H9 (cell line): ENCODE measurements at regions not wholly inside any gene's neighbourhood (a gene's known extent, or its start where the extent isn't known, plus 50 kb on each side); places are given as distances from the start of the nearest gene placed in this dataset.
A peak's percentile ranks its signal among the peaks of the same experiment; 100 is the strongest.

Experiments used
- DNase-seq: peaks from one replicate; pipeline ENCODE4 v3.0.0-alpha.2; 2017
- H2AFZ ChIP-seq: one replicate; pipeline ENCODE4 v1.6.1; 2013; ENCODE audit warnings: mild to moderate bottlenecking, low read length, control low read depth, moderate library complexity
- H2AK5ac ChIP-seq: 2 replicates; pipeline ENCODE4 v1.6.1; 2013; ENCODE audit warnings: low read length, control low read depth, mixed read lengths; ENCODE audit not compliant: insufficient read length
- H2BK120ac ChIP-seq: one replicate; pipeline ENCODE4 v1.6.1; 2013; ENCODE audit warnings: low read depth, mild to moderate bottlenecking, low read length, control low read depth, inconsistent platforms; ENCODE audit not compliant: poor library complexity, severe bottlenecking
- H2BK12ac ChIP-seq: 2 replicates; pipeline ENCODE4 v1.6.1; 2013; ENCODE audit warnings: low read length, control low read depth, mixed read lengths, low read depth; ENCODE audit not compliant: insufficient read length
- H2BK15ac ChIP-seq: 2 replicates; pipeline ENCODE4 v1.6.1; 2013; ENCODE audit warnings: low read depth, low read length, control low read depth
- H2BK20ac ChIP-seq: one replicate; pipeline ENCODE4 v1.6.1; 2013; ENCODE audit warnings: low read depth, mild to moderate bottlenecking, low read length, control low read depth, inconsistent platforms; ENCODE audit not compliant: poor library complexity, severe bottlenecking
- H2BK5ac ChIP-seq: 2 replicates; pipeline ENCODE4 v1.6.1; 2013; ENCODE audit warnings: low read length, control low read depth, mixed read lengths; ENCODE audit not compliant: insufficient read length
- H3K14ac ChIP-seq: 2 replicates; pipeline ENCODE4 v1.6.1; 2013; ENCODE audit warnings: low read length, control low read depth; ENCODE audit not compliant: insufficient read depth
- H3K18ac ChIP-seq: 2 replicates; pipeline ENCODE4 v1.6.1; 2013; ENCODE audit warnings: low read depth, mild to moderate bottlenecking, mixed read lengths, low read length, control low read depth; ENCODE audit not compliant: insufficient read length
- H3K23ac ChIP-seq: 2 replicates; pipeline ENCODE4 v1.6.1; 2013; ENCODE audit warnings: low read length, control low read depth, mixed read lengths, low read depth; ENCODE audit not compliant: insufficient read length
- H3K23me2 ChIP-seq: 2 replicates; pipeline ENCODE4 v1.6.1; 2013; ENCODE audit warnings: low read depth, mild to moderate bottlenecking, mixed read lengths, low read length, control low read depth; ENCODE audit not compliant: insufficient read length, poor library complexity, severe bottlenecking
- H3K27ac ChIP-seq: 2 replicates; pipeline ENCODE4 v1.5.1; 2013; ENCODE audit warnings: low read length, control low read depth, mixed read lengths, low read depth; ENCODE audit not compliant: insufficient read length
- H3K27me3 ChIP-seq: 2 replicates; pipeline ENCODE4 v1.6.1; 2013; ENCODE audit warnings: low read length, control low read depth, inconsistent platforms; ENCODE audit not compliant: insufficient read depth
- H3K4ac ChIP-seq: 2 replicates; pipeline ENCODE4 v1.6.1; 2013; ENCODE audit warnings: low read depth, mild to moderate bottlenecking, control low read depth, inconsistent platforms, low read length, moderate library complexity
- H3K4me1 ChIP-seq: 2 replicates; pipeline ENCODE4 v1.6.1; 2013; ENCODE audit warnings: low read length, control low read depth, inconsistent platforms; ENCODE audit not compliant: insufficient read depth
- H3K4me2 ChIP-seq: 2 replicates; pipeline ENCODE4 v1.6.1; 2013; ENCODE audit warnings: low read length, control low read depth, mixed read lengths; ENCODE audit not compliant: insufficient read length, insufficient read depth
- H3K56ac ChIP-seq: 2 replicates; pipeline ENCODE4 v1.6.1; 2013; ENCODE audit warnings: low read depth, mild to moderate bottlenecking, mixed read lengths, low read length, control low read depth; ENCODE audit not compliant: insufficient read length
- H3K79me1 ChIP-seq: 2 replicates; pipeline ENCODE4 v1.6.1; 2013; ENCODE audit warnings: low read depth, mild to moderate bottlenecking, moderate library complexity, low read length, control low read depth, inconsistent platforms; ENCODE audit not compliant: insufficient read depth, poor library complexity, severe bottlenecking
- H3K79me2 ChIP-seq: 2 replicates; pipeline ENCODE4 v1.6.1; 2013; ENCODE audit warnings: low read length, control low read depth, inconsistent platforms; ENCODE audit not compliant: insufficient read depth
- H3K9ac ChIP-seq: 2 replicates; pipeline ENCODE4 v1.6.1; 2013; ENCODE audit warnings: low read length, control low read depth, mixed read lengths; ENCODE audit not compliant: insufficient read length; ENCODE audit errors: extremely low read depth
- H3K9me3 ChIP-seq: one replicate; pipeline ENCODE4 v1.6.1; 2013; ENCODE audit warnings: low read depth, low read length, inconsistent platforms; ENCODE audit not compliant: control insufficient read depth
- H3T11ph ChIP-seq: one replicate; pipeline ENCODE4 v1.6.1; 2013; ENCODE audit warnings: mild to moderate bottlenecking, low read length, control low read depth, inconsistent platforms
- H4K20me1 ChIP-seq: one replicate; pipeline ENCODE4 v1.6.1; 2013; ENCODE audit not compliant: control insufficient read depth, insufficient read length, insufficient read depth
- H4K5ac ChIP-seq: 2 replicates; pipeline ENCODE4 v1.6.1; 2013; ENCODE audit warnings: low read depth, mild to moderate bottlenecking, mixed read lengths, low read length, control low read depth; ENCODE audit not compliant: insufficient read length
- H4K8ac ChIP-seq: replicated peaks from 2 replicates; pipeline ENCODE4 v1.6.1; 2013; ENCODE audit warnings: low read length, control low read depth, mixed read lengths, low read depth; ENCODE audit not compliant: insufficient read length
- H4K91ac ChIP-seq: 2 replicates; pipeline ENCODE4 v1.6.1; 2013; ENCODE audit warnings: low read depth, mild to moderate bottlenecking, moderate library complexity, mixed read lengths, low read length, control low read depth; ENCODE audit not compliant: insufficient read length
- H3K27ac Mint-ChIP-seq, 3 experiments: 2 replicates in 2 of 3; 3 replicates in 1 of 3; pipeline ENCODE4 v1.8.0; 2020 to 2021; ENCODE audit warnings: mixed read lengths in 3 of 3, mild to moderate bottlenecking in 1 of 3, moderate library complexity in 1 of 3
- H3K27me3 Mint-ChIP-seq: 2 replicates; pipeline ENCODE4 v1.8.0; 2021; ENCODE audit warnings: low read depth, mild to moderate bottlenecking, moderate library complexity, mixed read lengths
- H3K36me3 Mint-ChIP-seq, 3 experiments: 2 replicates in 2 of 3; 3 replicates in 1 of 3; pipeline ENCODE4 v1.8.0; 2020 to 2021; ENCODE audit warnings: low read depth in 3 of 3, mixed read lengths in 3 of 3; ENCODE audit not compliant: insufficient read depth in 1 of 3
- H3K4me1 Mint-ChIP-seq, 2 experiments: 2 replicates each; pipeline ENCODE4 v1.8.0; 2020; ENCODE audit warnings: mixed read lengths in 2 of 2
- H3K4me3 Mint-ChIP-seq, 2 experiments: 2 replicates in 1 of 2; 3 replicates in 1 of 2; pipeline ENCODE4 v1.8.0; 2020 to 2021; ENCODE audit warnings: mild to moderate bottlenecking in 2 of 2, mixed read lengths in 2 of 2, moderate library complexity in 1 of 2
- H3K9me3 Mint-ChIP-seq, 2 experiments: 2 replicates in 1 of 2; 3 replicates in 1 of 2; pipeline ENCODE4 v1.8.0; 2020; ENCODE audit warnings: mild to moderate bottlenecking in 2 of 2, mixed read lengths in 2 of 2, moderate library complexity in 1 of 2
- WGBS: extraction: QIAGEN DNeasy Blood & Tissue Kit; methylation state at CpG from one replicate; pipeline ENCODE4 v1.1.7; 2013; ENCODE audit warnings: missing lambda C conversion rate, low lambda C conversion rate, mixed read lengths; ENCODE audit not compliant: insufficient read length; ENCODE audit errors: extremely low coverage; 5-methylcytosine and 5-hydroxymethylcytosine counted together
- TF ChIP-seq, protein P1 (sequence below): fragments of 200-600 bp; sonication (generic); conservative IDR thresholded peaks from 3 replicates; pipeline ENCODE4 v1.8.0; 2021; ENCODE audit warnings: antibody characterized with exemption, mild to moderate bottlenecking

DNA sequence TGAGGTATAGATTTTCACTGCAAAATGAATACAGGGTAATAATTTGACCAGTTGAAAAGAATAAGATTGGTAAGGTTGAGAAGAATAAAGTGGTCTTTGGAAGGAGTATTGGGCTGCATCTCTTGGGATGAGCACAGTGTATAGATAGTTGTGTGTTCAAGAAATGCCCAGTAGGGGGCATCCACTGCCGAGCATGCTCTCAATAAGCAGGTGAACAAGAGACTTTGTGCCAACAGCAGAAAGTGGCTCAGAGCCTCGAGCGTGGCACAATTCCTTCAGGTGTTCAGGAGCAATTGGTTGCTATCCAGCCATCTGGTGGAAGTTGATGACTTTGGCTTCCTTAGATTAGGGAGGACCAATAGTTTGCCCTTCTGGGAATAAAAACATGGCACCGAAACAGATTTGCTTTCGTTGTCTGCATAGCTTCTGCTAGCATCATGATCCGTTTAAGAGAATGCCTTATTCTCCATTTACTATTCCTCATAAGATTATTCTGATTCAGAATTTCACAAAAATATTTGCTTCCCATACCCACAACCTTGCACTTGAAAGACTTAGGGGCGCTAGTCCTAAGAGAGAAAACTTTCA, 258.1 kb upstream of the NEIL3 start:
- H4K8ac ChIP-seq, result no peak overlapping the region
- H3K18ac ChIP-seq, result no peak overlapping the region
- no peaks in the 10 kb centered on the region for H3K79me2 ChIP-seq
- no peak overlapping the region for H2BK120ac ChIP-seq
- no peak overlapping the region for H3K9ac ChIP-seq
- no peaks in the 10 kb centered on the region for H3K27me3 ChIP-seq
- H3K79me1 ChIP-seq, result no peaks in the 10 kb centered on the region
- no peaks in the 10 kb centered on the region for H3K27me3 Mint-ChIP-seq
- no peak overlapping the region for H2BK20ac ChIP-seq
- no peaks in the 10 kb centered on the region for H3K23me2 ChIP-seq
- H4K20me1 ChIP-seq, result no peaks in the 10 kb centered on the region
- no peak overlapping the region for H2AFZ ChIP-seq
- no peak overlapping the region for H3K56ac ChIP-seq
- H3K36me3 Mint-ChIP-seq, result no peaks in the 10 kb centered on the region
- H2AK5ac ChIP-seq, result no peak overlapping the region
- no peak overlapping the region for H3K4me2 ChIP-seq
- no peak overlapping the region for H3K14ac ChIP-seq
- no peak overlapping the region for H2BK12ac ChIP-seq
- H3K9me3 ChIP-seq, result no peaks in the 10 kb centered on the region
- H3T11ph ChIP-seq, result no peak overlapping the region
- H3K4ac ChIP-seq, result no peak overlapping the region
- H4K5ac ChIP-seq, result no peak overlapping the region
- H3K4me1 ChIP-seq, result no peaks in the 10 kb centered on the region
- H2BK15ac ChIP-seq, result no peak overlapping the region
- no peaks in the 10 kb centered on the region for H3K4me1 Mint-ChIP-seq
- no peak overlapping the region for H4K91ac ChIP-seq
- no peak overlapping the region for H3K4me3 Mint-ChIP-seq
- no peak overlapping the region for H3K27ac ChIP-seq
- no CpG with 5 or more reads among the region's 7 CpGs for WGBS
- H3K9me3 Mint-ChIP-seq, result no peaks in the 10 kb centered on the region
- peak; percentile 66 for DNase-seq
- no peak overlapping the region for H2BK5ac ChIP-seq
- H3K27ac Mint-ChIP-seq, result no peak overlapping the region
- no peak overlapping the region for H3K23ac ChIP-seq
- TF ChIP-seq, protein P1, sequence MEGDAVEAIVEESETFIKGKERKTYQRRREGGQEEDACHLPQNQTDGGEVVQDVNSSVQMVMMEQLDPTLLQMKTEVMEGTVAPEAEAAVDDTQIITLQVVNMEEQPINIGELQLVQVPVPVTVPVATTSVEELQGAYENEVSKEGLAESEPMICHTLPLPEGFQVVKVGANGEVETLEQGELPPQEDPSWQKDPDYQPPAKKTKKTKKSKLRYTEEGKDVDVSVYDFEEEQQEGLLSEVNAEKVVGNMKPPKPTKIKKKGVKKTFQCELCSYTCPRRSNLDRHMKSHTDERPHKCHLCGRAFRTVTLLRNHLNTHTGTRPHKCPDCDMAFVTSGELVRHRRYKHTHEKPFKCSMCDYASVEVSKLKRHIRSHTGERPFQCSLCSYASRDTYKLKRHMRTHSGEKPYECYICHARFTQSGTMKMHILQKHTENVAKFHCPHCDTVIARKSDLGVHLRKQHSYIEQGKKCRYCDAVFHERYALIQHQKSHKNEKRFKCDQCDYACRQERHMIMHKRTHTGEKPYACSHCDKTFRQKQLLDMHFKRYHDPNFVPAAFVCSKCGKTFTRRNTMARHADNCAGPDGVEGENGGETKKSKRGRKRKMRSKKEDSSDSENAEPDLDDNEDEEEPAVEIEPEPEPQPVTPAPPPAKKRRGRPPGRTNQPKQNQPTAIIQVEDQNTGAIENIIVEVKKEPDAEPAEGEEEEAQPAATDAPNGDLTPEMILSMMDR, result peak; percentile 81
